Mesenchymal stem cell (in vitro differentiated cells and primary cell): ENCODE measurements at regions not wholly inside any gene's neighbourhood (a gene's known extent, or its start where the extent isn't known, plus 50 kb on each side); places are given as distances from the start of the nearest gene placed in this dataset.

Experiments used
- DNase-seq: peaks from one replicate; pipeline ENCODE4 v3.0.0-alpha.2; 2013
- H2AFZ ChIP-seq: one replicate; pipeline ENCODE4 v1.6.1; 2013; ENCODE audit warnings: low read depth, mild to moderate bottlenecking, control low read depth, inconsistent platforms, low read length, moderate library complexity
- H2AK5ac ChIP-seq: 2 replicates; pipeline ENCODE4 v1.6.1; 2013; ENCODE audit warnings: low read length, moderate library complexity, mild to moderate bottlenecking, inconsistent platforms; ENCODE audit not compliant: severe bottlenecking
- H2BK120ac ChIP-seq: one replicate; pipeline ENCODE4 v1.6.1; 2013; ENCODE audit warnings: low read depth, mild to moderate bottlenecking, inconsistent platforms, low read length, moderate library complexity
- H2BK12ac ChIP-seq, 2 experiments: one replicate each; pipeline ENCODE4 v1.6.1; 2013; ENCODE audit warnings: inconsistent platforms in 2 of 2, low read length in 2 of 2, mild to moderate bottlenecking in 2 of 2, moderate library complexity in 2 of 2, control low read depth in 1 of 2
- H2BK15ac ChIP-seq: one replicate; pipeline ENCODE4 v1.6.1; 2013; ENCODE audit warnings: mild to moderate bottlenecking, low read depth, inconsistent platforms; ENCODE audit not compliant: poor library complexity, severe bottlenecking
- H2BK5ac ChIP-seq: 2 replicates; pipeline ENCODE4 v1.6.1; 2013; ENCODE audit warnings: low read depth, mild to moderate bottlenecking, low read length, control low read depth, inconsistent platforms; ENCODE audit not compliant: poor library complexity, severe bottlenecking
- H3K14ac ChIP-seq, 2 experiments: one replicate each; pipeline ENCODE4 v1.6.1; 2013; ENCODE audit warnings: inconsistent platforms in 2 of 2, low read length in 2 of 2, control low read depth in 1 of 2, mild to moderate bottlenecking in 1 of 2, moderate library complexity in 1 of 2
- H3K18ac ChIP-seq, 2 experiments: one replicate each; pipeline ENCODE4 v1.6.1; 2013; ENCODE audit warnings: inconsistent platforms in 2 of 2, low read length in 2 of 2, control low read depth in 1 of 2, low read depth in 1 of 2, mild to moderate bottlenecking in 1 of 2
- H3K23ac ChIP-seq, 2 experiments: one replicate each; pipeline ENCODE4 v1.6.1; 2013; ENCODE audit warnings: inconsistent platforms in 2 of 2, low read length in 2 of 2, mild to moderate bottlenecking in 2 of 2, moderate library complexity in 2 of 2, control low read depth in 1 of 2
- H3K27ac ChIP-seq: 2 replicates; pipeline ENCODE4 v1.5.1; 2013; ENCODE audit warnings: mild to moderate bottlenecking, moderate library complexity, low read length, control low read depth, inconsistent platforms; ENCODE audit not compliant: poor library complexity, severe bottlenecking
- H3K27me3 ChIP-seq, 2 experiments: 2 replicates each; pipeline versions ENCODE4 v1.6.1 to v1.7.0; 2013; ENCODE audit warnings: low read length in 2 of 2, mild to moderate bottlenecking in 2 of 2, moderate library complexity in 2 of 2, control low read depth in 1 of 2, inconsistent platforms in 1 of 2; ENCODE audit not compliant: control insufficient read depth in 1 of 2, insufficient read depth in 1 of 2
- H3K36me3 ChIP-seq, 2 experiments: 2 replicates each; pipeline versions ENCODE4 v1.6.1 to v1.7.0; 2013; ENCODE audit warnings: low read length in 2 of 2, control low read depth in 1 of 2, inconsistent platforms in 1 of 2, low read depth in 1 of 2, mild to moderate bottlenecking in 1 of 2; ENCODE audit not compliant: insufficient read depth in 2 of 2, control insufficient read depth in 1 of 2
- H3K4ac ChIP-seq, 2 experiments: one replicate each; pipeline ENCODE4 v1.6.1; 2013; ENCODE audit warnings: inconsistent platforms in 2 of 2, low read length in 2 of 2, mild to moderate bottlenecking in 2 of 2, moderate library complexity in 2 of 2, control low read depth in 1 of 2, low read depth in 1 of 2
- H3K4me1 ChIP-seq: 2 replicates; pipeline ENCODE4 v1.6.1; 2013; ENCODE audit warnings: low read depth, low read length, control low read depth; ENCODE audit not compliant: control insufficient read depth, insufficient read depth
- H3K4me2 ChIP-seq: 2 replicates; pipeline ENCODE4 v1.6.1; 2013; ENCODE audit warnings: low read length, mild to moderate bottlenecking, inconsistent platforms; ENCODE audit not compliant: poor library complexity, severe bottlenecking
- H3K4me3 ChIP-seq, 2 experiments: 2 replicates each; pipeline versions ENCODE4 v1.5.1 to v1.7.0; 2013; ENCODE audit warnings: low read length in 2 of 2, mild to moderate bottlenecking in 2 of 2, control low read depth in 1 of 2, low read depth in 1 of 2; ENCODE audit not compliant: insufficient read depth in 1 of 2
- H3K79me1 ChIP-seq: replicated peaks from 2 replicates; pipeline ENCODE4 v1.6.1; 2013; ENCODE audit warnings: mild to moderate bottlenecking, control low read depth, low read length, inconsistent platforms; ENCODE audit not compliant: poor library complexity, severe bottlenecking
- H3K9ac ChIP-seq: 2 replicates; pipeline ENCODE4 v1.7.0; 2013; ENCODE audit warnings: mild to moderate bottlenecking, low read length, moderate library complexity
- H3K9me3 ChIP-seq: 2 replicates; pipeline ENCODE4 v1.7.0; 2013; ENCODE audit warnings: mild to moderate bottlenecking, low read length; ENCODE audit not compliant: control insufficient read depth
- H4K8ac ChIP-seq: one replicate; pipeline ENCODE4 v1.6.1; 2013; ENCODE audit warnings: inconsistent platforms, mild to moderate bottlenecking, low read length, moderate library complexity
- H4K91ac ChIP-seq: one replicate; pipeline ENCODE4 v1.6.1; 2013; ENCODE audit warnings: mild to moderate bottlenecking, low read length, inconsistent platforms
- WGBS: methylation state at CpG from one replicate; pipeline ENCODE4 v1.1.7; 2013; ENCODE audit warnings: mixed read lengths; 5-methylcytosine and 5-hydroxymethylcytosine counted together

DNA sequence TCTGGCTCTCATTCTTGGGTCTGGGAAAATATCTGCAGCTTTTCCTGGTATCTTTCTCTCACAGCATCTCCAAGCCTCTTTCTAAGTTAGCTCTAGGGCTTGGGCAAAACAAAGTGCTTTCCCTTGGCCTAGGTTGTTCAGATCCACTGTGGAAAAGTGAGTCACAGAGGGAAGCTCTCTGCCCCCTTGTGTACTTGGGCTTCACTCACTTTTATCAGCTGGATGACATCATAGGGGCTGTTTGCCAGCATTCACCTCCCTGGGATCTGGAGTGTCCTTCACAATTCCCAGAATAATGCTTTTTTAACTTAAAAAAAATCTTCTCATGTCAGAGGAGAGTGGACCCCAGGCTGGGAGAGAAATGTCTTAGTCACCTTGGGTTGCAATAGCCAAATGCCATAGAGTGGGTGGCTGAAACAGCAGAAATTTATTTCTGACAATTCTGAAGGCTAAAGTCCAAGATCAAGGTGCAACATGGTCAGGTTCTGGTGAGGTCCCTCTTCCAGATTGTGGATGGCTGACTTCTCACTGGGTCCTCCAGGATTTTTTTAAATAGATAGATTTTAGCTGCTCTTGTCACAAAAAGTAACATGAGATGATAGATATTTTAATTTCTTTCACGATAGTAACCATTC lies 247.8 kb downstream of the SH2D1A start:
- no peak overlapping the region for H2AK5ac ChIP-seq
- no peak overlapping the region for H3K9ac ChIP-seq
- H3K18ac ChIP-seq: no peak overlapping the region
- no peaks in the 10 kb centered on the region for H3K36me3 ChIP-seq
- H3K4ac ChIP-seq: no peak overlapping the region
- H3K4me3 ChIP-seq: no peak overlapping the region
- H2BK15ac ChIP-seq: no peak overlapping the region
- H2AFZ ChIP-seq: no peak overlapping the region
- no peak overlapping the region for H3K14ac ChIP-seq
- no peaks in the 10 kb centered on the region for H3K79me1 ChIP-seq
- no peak overlapping the region for H4K8ac ChIP-seq
- no peak overlapping the region for H2BK12ac ChIP-seq
- no peaks in the 10 kb centered on the region for H3K27me3 ChIP-seq
- no CpG with 5 or more reads among the region's 1 CpG for WGBS
- no peak overlapping the region for H2BK120ac ChIP-seq
- H3K27ac ChIP-seq: no peak overlapping the region
- no peak overlapping the region for H2BK5ac ChIP-seq
- H3K4me1 ChIP-seq: no peaks in the 10 kb centered on the region
- peak; percentile 16 for DNase-seq
- H3K9me3 ChIP-seq: no peaks in the 10 kb centered on the region
- no peak overlapping the region for H3K4me2 ChIP-seq
- H3K23ac ChIP-seq: no peak overlapping the region
- no peak overlapping the region for H4K91ac ChIP-seq

DNA sequence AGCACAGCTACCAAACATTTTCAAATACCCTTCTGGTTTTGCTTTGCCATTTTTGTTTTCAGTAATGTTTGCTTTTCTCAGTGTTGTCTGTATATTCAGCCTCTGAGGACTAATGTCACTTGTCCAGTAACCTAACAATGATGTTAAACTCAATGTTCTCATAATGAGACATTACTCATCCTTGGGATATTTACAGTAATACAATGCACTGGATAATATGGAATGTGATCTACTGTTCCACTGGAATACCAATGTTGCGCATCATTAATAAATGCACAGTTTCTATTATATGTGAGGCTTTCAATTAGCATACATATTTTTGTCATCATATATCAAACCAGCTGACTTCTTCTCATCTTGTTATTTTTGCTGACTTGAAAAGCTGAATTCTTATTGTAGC lies 259.1 kb downstream of the SH2D1A start:
- no peak overlapping the region for H2AK5ac ChIP-seq
- no peak overlapping the region for H4K8ac ChIP-seq
- no peak for DNase-seq
- no peak overlapping the region for H3K18ac ChIP-seq
- no peak overlapping the region for H3K4me2 ChIP-seq
- no CpG with 5 or more reads among the region's 1 CpG for WGBS
- H2BK15ac ChIP-seq: no peak overlapping the region
- H3K9me3 ChIP-seq: no peaks in the 10 kb centered on the region
- H3K14ac ChIP-seq: no peak overlapping the region
- H3K4ac ChIP-seq: no peak overlapping the region
- H3K9ac ChIP-seq: no peak overlapping the region
- no peaks in the 10 kb centered on the region for H3K27me3 ChIP-seq
- H2BK12ac ChIP-seq: no peak overlapping the region
- no peak overlapping the region for H2BK5ac ChIP-seq
- H2AFZ ChIP-seq: no peak overlapping the region
- no peak overlapping the region for H3K27ac ChIP-seq
- no peak overlapping the region for H4K91ac ChIP-seq
- H3K4me3 ChIP-seq: no peak overlapping the region
- H3K4me1 ChIP-seq: no peaks in the 10 kb centered on the region
- H3K79me1 ChIP-seq: no peaks in the 10 kb centered on the region
- H3K36me3 ChIP-seq: no peaks in the 10 kb centered on the region
- no peak overlapping the region for H2BK120ac ChIP-seq
- no peak overlapping the region for H3K23ac ChIP-seq

DNA sequence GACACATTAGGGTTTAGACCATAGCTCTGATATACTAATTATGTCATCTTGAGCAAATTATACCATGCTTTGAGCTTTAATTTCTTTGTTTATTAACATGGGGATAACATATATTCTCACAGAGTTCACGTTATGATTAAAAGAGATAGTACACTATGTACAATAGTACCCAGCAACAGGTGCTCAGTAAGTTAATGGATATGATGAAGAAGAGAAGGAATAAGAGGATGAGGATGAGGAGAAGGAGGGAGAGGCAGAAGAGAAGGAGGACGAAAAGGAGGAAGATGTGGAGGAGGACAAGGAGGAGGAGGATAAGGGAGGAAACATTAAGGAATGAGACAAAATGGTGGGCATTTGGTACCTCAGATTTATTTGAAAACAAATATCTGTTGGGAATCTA lies 260.4 kb downstream of the SH2D1A start:
- Histone ChIP-seq H4K8ac (no peak overlapping the region), H3K79me1 (no peaks in the 10 kb centered on the region), H3K9me3 (no peaks in the 10 kb centered on the region), H2BK5ac (no peak overlapping the region), H2BK120ac (no peak overlapping the region), H3K4me3 (no peak overlapping the region), H2BK15ac (no peak overlapping the region), H3K23ac (no peak overlapping the region), H3K36me3 (no peaks in the 10 kb centered on the region), H3K4ac (no peak overlapping the region), H3K27me3 (no peaks in the 10 kb centered on the region), H3K4me1 (no peaks in the 10 kb centered on the region), H3K14ac (no peak overlapping the region), H3K27ac (no peak overlapping the region), H3K9ac (no peak overlapping the region), H2AK5ac (no peak overlapping the region), H3K18ac (no peak overlapping the region), H2AFZ (no peak overlapping the region), H2BK12ac (no peak overlapping the region), H4K91ac (no peak overlapping the region), H3K4me2 (no peak overlapping the region)
- no peak for DNase-seq
- 78% methylated on average over 1 of the region's 2 CpGs for WGBS

DNA sequence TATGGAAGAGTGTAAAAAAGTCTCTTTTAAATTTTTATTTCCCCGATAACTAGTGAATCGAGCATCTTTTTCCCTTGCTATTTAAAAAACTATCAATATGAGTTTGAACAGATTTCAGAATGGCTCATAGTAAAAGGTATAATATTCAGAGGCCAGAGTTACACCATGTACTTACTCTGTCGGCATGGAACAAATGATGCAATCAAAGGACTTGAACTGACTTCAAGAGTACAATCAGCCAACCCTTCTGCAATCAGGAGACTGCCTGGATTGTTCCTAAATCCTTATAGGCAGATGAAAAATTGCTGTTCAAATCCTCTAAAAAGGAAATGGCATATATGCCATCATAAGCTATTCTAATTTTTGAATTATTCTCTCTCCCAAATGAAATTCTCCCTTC lies 273.3 kb downstream of the SH2D1A start:
- no peaks in the 10 kb centered on the region for H3K79me1 ChIP-seq
- DNase-seq: no peak
- H2AFZ ChIP-seq: no peak overlapping the region
- no peak overlapping the region for H4K8ac ChIP-seq
- 100% methylated on average over 1 of the region's 3 CpGs for WGBS
- H3K4me3 ChIP-seq: no peak overlapping the region
- H3K36me3 ChIP-seq: no peaks in the 10 kb centered on the region
- no peak overlapping the region for H3K4me2 ChIP-seq
- H3K23ac ChIP-seq: no peak overlapping the region
- H3K27me3 ChIP-seq: no peaks in the 10 kb centered on the region
- no peak overlapping the region for H2BK12ac ChIP-seq
- no peak overlapping the region for H2AK5ac ChIP-seq
- H3K14ac ChIP-seq: no peak overlapping the region
- no peak overlapping the region for H3K18ac ChIP-seq
- H3K9ac ChIP-seq: no peak overlapping the region
- no peak overlapping the region for H4K91ac ChIP-seq
- no peaks in the 10 kb centered on the region for H3K9me3 ChIP-seq
- H3K4me1 ChIP-seq: no peaks in the 10 kb centered on the region
- no peak overlapping the region for H2BK120ac ChIP-seq
- no peak overlapping the region for H2BK15ac ChIP-seq
- H3K27ac ChIP-seq: no peak overlapping the region
- H2BK5ac ChIP-seq: no peak overlapping the region
- no peak overlapping the region for H3K4ac ChIP-seq
